Right lung (tissue), 2 donors: ENCODE measurements at regions not wholly inside any gene's neighbourhood (a gene's known extent, or its start where the extent isn't known, plus 50 kb on each side); places are given as distances from the start of the nearest gene placed in this dataset.

ENCODE experiments used
- DNase-seq, 2 donors: peaks; one replicate each; pipeline ENCODE4 v3.0.0-alpha.2; 2013

GRCh38 chr2:129334696-129335410, 644.6 kb upstream of the RAB6C start:
- no peak for DNase-seq

GRCh38 chr2:129336276-129336675, 643.2 kb upstream of the RAB6C start:
- DNase-seq = no peak

GRCh38 chr2:129337076-129337475, 642.4 kb upstream of the RAB6C start:
- DNase-seq = no peak

GRCh38 chr2:129345540-129345939, 633.9 kb upstream of the RAB6C start:
- DNase-seq = no peak

GRCh38 chr2:129347486-129348217, 631.8 kb upstream of the RAB6C start:
- DNase-seq = no peak

- no peak for DNase-seq
Observed at GRCh38 chr2:129354631-129355030, 624.8 kb upstream of the RAB6C start.

- no peak for DNase-seq
Observed at GRCh38 chr2:129361688-129362087, 617.8 kb upstream of the RAB6C start.

GRCh38 chr2:129366263-129366662, 613.2 kb upstream of the RAB6C start:
- no peak for DNase-seq

- DNase-seq = no peak
Observed at GRCh38 chr2:129367107-129367506, 612.4 kb upstream of the RAB6C start.

- DNase-seq = no peak
Observed at GRCh38 chr2:129369437-129369836, 610.0 kb upstream of the RAB6C start.

GRCh38 chr2:129374452-129374851, 605.0 kb upstream of the RAB6C start:
- DNase-seq = no peak

GRCh38 chr2:129375632-129376425, 603.6 kb upstream of the RAB6C start:
- DNase-seq = no peak

- DNase-seq = no peak
Observed at GRCh38 chr2:129376426-129377077, 602.9 kb upstream of the RAB6C start.

GRCh38 chr2:129377078-129377469, 602.4 kb upstream of the RAB6C start:
- DNase-seq = no peak

GRCh38 chr2:129378186-129378585, 601.3 kb upstream of the RAB6C start:
- DNase-seq = no peak

- DNase-seq = no peak
Observed at GRCh38 chr2:129379411-129379810, 600.1 kb upstream of the RAB6C start.

- DNase-seq = no peak
Observed at GRCh38 chr2:129381789-129382188, 597.7 kb upstream of the RAB6C start.

GRCh38 chr2:129388870-129389269, 590.6 kb upstream of the RAB6C start:
- no peak for DNase-seq

GRCh38 chr2:129393816-129394215, 585.6 kb upstream of the RAB6C start:
- DNase-seq = no peak

- DNase-seq = peak in 1 of 2 donors; percentile 31
Observed at GRCh38 chr2:129396980-129397599, 582.4 kb upstream of the RAB6C start.

- DNase-seq = no peak
Observed at GRCh38 chr2:129400826-129401225, 578.6 kb upstream of the RAB6C start.

GRCh38 chr2:129402076-129402475, 577.4 kb upstream of the RAB6C start:
- no peak for DNase-seq
